ENCODE measurements at regions not wholly inside any gene's neighbourhood (a gene's known extent, or its start where the extent isn't known, plus 50 kb on each side); places are given as distances from the start of the nearest gene placed in this dataset.

- no peak for TF ChIP-seq CTCF (IDR thresholded peaks at IDR 0.05; ENCODE audit: low read depth, low read length, missing input control)
These were observed 238.3 kb upstream of the RNF32 start (continued) for GRCh38 chr7:156402255-156402654.

DNA sequence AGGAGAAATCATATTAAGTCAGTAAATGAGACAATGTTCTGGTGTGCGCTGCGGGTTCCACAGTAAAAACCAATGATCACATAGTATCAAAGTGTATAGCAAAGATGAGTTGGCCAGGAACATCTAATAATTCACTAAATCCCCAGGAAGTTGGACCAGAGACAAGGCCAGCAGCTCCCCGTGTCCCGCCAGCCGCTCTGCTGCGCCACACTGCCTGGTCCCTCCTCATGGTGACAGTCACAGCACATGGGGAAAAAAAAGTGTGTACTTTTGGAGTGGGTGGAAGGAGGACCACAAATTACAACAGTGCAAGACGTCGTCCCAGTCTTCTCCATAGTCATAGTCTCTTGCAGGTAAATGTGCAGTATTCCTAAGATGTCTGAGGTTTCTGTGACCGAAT lies 239.0 kb upstream of the RNF32 start:
- no peaks in the 10 kb centered on the region for H3K36me3 ChIP-seq (ENCODE audit: control insufficient read depth in 4 of 4, insufficient read depth in 3 of 4, low read depth in 1 of 4, low read length in 3 of 4)
- no peaks in the 10 kb centered on the region for H3K27me3 ChIP-seq (ENCODE audit: control insufficient read depth in 4 of 4, insufficient read depth in 4 of 4, low read length in 3 of 4)
- WGBS, result 85% methylated on average over 9 of the region's 9 CpGs
- H3K4me1 ChIP-seq (ENCODE audit: control insufficient read depth in 4 of 4, insufficient read depth in 4 of 4, low read length in 3 of 4), result peaks cover 0 to 7% (median 0%) of the 10 kb centered on the region in 4 donors
- no peak for DNase-seq (ENCODE audit: low spot score)
- H3K9ac ChIP-seq (ENCODE audit: low read depth in 1 of 2, low read length in 2 of 2), result no peak overlapping the region
- no peaks in the 10 kb centered on the region for H3K9me3 ChIP-seq (ENCODE audit: control insufficient read depth in 4 of 4, low read length in 3 of 4)
- H3K27ac ChIP-seq (ENCODE audit: low read depth in 1 of 2, low read length in 2 of 2), result no peak overlapping the region
- H3K4me3 ChIP-seq (ENCODE audit: low read depth in 1 of 3, low read length in 3 of 3), result no peak overlapping the region
- TF ChIP-seq HNF4A (conservative IDR thresholded peaks at IDR 0.05) (no peak), TAF1 (conservative IDR thresholded peaks at IDR 0.05) (no peak), HNF4G (IDR thresholded peaks at IDR 0.05) (no peak), RAD21 (IDR thresholded peaks at IDR 0.05) (no peak), ZBTB33 (IDR thresholded peaks at IDR 0.05) (no peak), CTCF (IDR thresholded peaks at IDR 0.05; ENCODE audit: low read depth, low read length, missing input control) (no peak), NR2F2 (IDR thresholded peaks at IDR 0.05) (no peak), JUND (IDR thresholded peaks at IDR 0.05) (no peak), SP1 (IDR thresholded peaks at IDR 0.05) (no peak)
- TF ChIP-seq, protein P1, sequence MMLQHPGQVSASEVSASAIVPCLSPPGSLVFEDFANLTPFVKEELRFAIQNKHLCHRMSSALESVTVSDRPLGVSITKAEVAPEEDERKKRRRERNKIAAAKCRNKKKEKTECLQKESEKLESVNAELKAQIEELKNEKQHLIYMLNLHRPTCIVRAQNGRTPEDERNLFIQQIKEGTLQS (IDR thresholded peaks at IDR 0.05), result no peak

DNA sequence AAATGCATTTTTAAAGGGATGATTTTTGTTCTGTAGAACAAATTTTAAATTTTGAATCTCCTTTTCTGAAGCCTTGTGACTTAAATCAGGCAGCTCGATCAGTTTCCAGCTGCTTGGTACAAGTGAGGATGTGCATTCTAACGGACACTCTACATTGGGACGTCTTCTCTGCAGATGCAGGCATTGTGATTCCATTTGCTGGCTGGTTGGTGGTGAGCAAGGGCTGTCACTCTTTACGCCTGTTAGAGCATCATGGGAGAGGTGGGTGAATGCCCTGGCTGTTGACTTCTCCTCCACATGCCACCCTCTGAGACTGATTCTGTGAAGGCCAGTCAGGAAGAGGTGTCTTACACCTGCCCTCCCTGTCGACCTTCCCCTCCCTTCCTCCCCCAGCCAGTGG lies 240.5 kb upstream of the RNF32 start:
- H3K4me3 ChIP-seq (ENCODE audit: low read depth in 1 of 3, low read length in 3 of 3), result no peak overlapping the region
- H3K36me3 ChIP-seq (ENCODE audit: control insufficient read depth in 4 of 4, insufficient read depth in 3 of 4, low read depth in 1 of 4, low read length in 3 of 4), result no peaks in the 10 kb centered on the region
- H3K27ac ChIP-seq (ENCODE audit: low read depth in 1 of 2, low read length in 2 of 2), result no peak overlapping the region
- DNase-seq (ENCODE audit: low spot score), result no peak
- 74% methylated on average over 5 of the region's 5 CpGs for WGBS
- no peak overlapping the region for H3K9ac ChIP-seq (ENCODE audit: low read depth in 1 of 2, low read length in 2 of 2)
- H3K4me1 ChIP-seq (ENCODE audit: control insufficient read depth in 4 of 4, insufficient read depth in 4 of 4, low read length in 3 of 4), result peaks cover 0 to 7% (median 0%) of the 10 kb centered on the region in 4 donors
- H3K27me3 ChIP-seq (ENCODE audit: control insufficient read depth in 4 of 4, insufficient read depth in 4 of 4, low read length in 3 of 4), result no peaks in the 10 kb centered on the region
- no peaks in the 10 kb centered on the region for H3K9me3 ChIP-seq (ENCODE audit: control insufficient read depth in 4 of 4, low read length in 3 of 4)
- TF ChIP-seq, protein P1 (IDR thresholded peaks at IDR 0.05), result no peak
- TF ChIP-seq JUND (IDR thresholded peaks at IDR 0.05) (no peak), FOXA2 (IDR thresholded peaks at IDR 0.05) (no peak), MAX (IDR thresholded peaks at IDR 0.05) (no peak), HNF4G (IDR thresholded peaks at IDR 0.05) (no peak), YY1 (IDR thresholded peaks at IDR 0.05) (no peak), EGR1 (IDR thresholded peaks at IDR 0.05; ENCODE audit: low read depth in 2 of 2) (no peak), CTCF (IDR thresholded peaks at IDR 0.05; ENCODE audit: low read depth, low read length, missing input control) (no peak), NR2F2 (IDR thresholded peaks at IDR 0.05) (no peak)
- TF ChIP-seq, protein P2, sequence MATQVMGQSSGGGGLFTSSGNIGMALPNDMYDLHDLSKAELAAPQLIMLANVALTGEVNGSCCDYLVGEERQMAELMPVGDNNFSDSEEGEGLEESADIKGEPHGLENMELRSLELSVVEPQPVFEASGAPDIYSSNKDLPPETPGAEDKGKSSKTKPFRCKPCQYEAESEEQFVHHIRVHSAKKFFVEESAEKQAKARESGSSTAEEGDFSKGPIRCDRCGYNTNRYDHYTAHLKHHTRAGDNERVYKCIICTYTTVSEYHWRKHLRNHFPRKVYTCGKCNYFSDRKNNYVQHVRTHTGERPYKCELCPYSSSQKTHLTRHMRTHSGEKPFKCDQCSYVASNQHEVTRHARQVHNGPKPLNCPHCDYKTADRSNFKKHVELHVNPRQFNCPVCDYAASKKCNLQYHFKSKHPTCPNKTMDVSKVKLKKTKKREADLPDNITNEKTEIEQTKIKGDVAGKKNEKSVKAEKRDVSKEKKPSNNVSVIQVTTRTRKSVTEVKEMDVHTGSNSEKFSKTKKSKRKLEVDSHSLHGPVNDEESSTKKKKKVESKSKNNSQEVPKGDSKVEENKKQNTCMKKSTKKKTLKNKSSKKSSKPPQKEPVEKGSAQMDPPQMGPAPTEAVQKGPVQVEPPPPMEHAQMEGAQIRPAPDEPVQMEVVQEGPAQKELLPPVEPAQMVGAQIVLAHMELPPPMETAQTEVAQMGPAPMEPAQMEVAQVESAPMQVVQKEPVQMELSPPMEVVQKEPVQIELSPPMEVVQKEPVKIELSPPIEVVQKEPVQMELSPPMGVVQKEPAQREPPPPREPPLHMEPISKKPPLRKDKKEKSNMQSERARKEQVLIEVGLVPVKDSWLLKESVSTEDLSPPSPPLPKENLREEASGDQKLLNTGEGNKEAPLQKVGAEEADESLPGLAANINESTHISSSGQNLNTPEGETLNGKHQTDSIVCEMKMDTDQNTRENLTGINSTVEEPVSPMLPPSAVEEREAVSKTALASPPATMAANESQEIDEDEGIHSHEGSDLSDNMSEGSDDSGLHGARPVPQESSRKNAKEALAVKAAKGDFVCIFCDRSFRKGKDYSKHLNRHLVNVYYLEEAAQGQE (IDR thresholded peaks at IDR 0.05), result no peak
